DND-41 (cell line): ENCODE measurements at regions not wholly inside any gene's neighbourhood (a gene's known extent, or its start where the extent isn't known, plus 50 kb on each side); places are given as distances from the start of the nearest gene placed in this dataset.

Experiments
- ATAC-seq: fragments of 200-7000 bp; cut with Tn5 transposase; 3 replicates; pipeline ENCODE4 v1.9.1; 2021; ENCODE audit warnings: low read depth; ENCODE audit not compliant: insufficient read depth
- DNase-seq: peaks from one replicate; pipeline ENCODE4 v3.0.0-alpha.2; 2020
- H2AFZ ChIP-seq: 2 replicates; pipeline ENCODE4 v1.6.0; 2012; ENCODE audit warnings: low read depth, low read length
- H3K27ac ChIP-seq: 2 replicates; pipeline ENCODE4 v1.5.1; 2012; ENCODE audit warnings: low read length, inconsistent platforms
- H3K27me3 ChIP-seq: fragments of 200-600 bp; sonication (generic); 2 replicates; pipeline ENCODE4 v1.6.0; 2012; ENCODE audit warnings: low read length, mild to moderate bottlenecking, inconsistent platforms; ENCODE audit not compliant: insufficient read depth, poor library complexity
- H3K36me3 ChIP-seq: 2 replicates; pipeline ENCODE4 v1.5.1; 2012; ENCODE audit warnings: low read length, inconsistent platforms; ENCODE audit not compliant: insufficient read depth
- H3K4me1 ChIP-seq: 2 replicates; pipeline ENCODE4 v1.5.1; 2012; ENCODE audit warnings: mild to moderate bottlenecking, low read length; ENCODE audit not compliant: insufficient read depth
- H3K4me2 ChIP-seq: 2 replicates; pipeline ENCODE4 v1.6.0; 2012; ENCODE audit warnings: mild to moderate bottlenecking, moderate library complexity, low read length, inconsistent platforms; ENCODE audit not compliant: insufficient read depth
- H3K4me3 ChIP-seq, 2 experiments: fragments of 200-600 bp in 1 of 2; shearing (Covaris generic) in 1 of 2; 2 replicates each; pipeline ENCODE4 v1.5.1; 2012 to 2016; ENCODE audit warnings: inconsistent platforms in 2 of 2, low read length in 2 of 2, mild to moderate bottlenecking in 2 of 2, low read depth in 1 of 2, moderate library complexity in 1 of 2
- H3K79me2 ChIP-seq: 2 replicates; pipeline ENCODE4 v1.6.0; 2012; ENCODE audit warnings: low read length, inconsistent platforms; ENCODE audit not compliant: insufficient read depth
- H3K9ac ChIP-seq: 2 replicates; pipeline ENCODE4 v1.6.0; 2012; ENCODE audit warnings: low read depth, mild to moderate bottlenecking, inconsistent platforms, low read length, moderate library complexity
- H3K9me3 ChIP-seq: 2 replicates; pipeline ENCODE4 v1.5.1; 2012; ENCODE audit warnings: low read length, moderate library complexity, mild to moderate bottlenecking, inconsistent platforms; ENCODE audit not compliant: insufficient read depth, severe bottlenecking
- H4K20me1 ChIP-seq: 2 replicates; pipeline ENCODE4 v1.6.0; 2012; ENCODE audit warnings: low read length; ENCODE audit not compliant: insufficient read depth
- CTCF ChIP-seq: IDR thresholded peaks from 2 replicates; pipeline ENCODE4 v1.5.1; 2012; ENCODE audit warnings: borderline replicate concordance, low read length, moderate library complexity, mild to moderate bottlenecking; ENCODE audit not compliant: poor library complexity, severe bottlenecking; ENCODE audit errors: extremely low read depth
- EZH2 ChIP-seq: IDR thresholded peaks from 3 replicates; pipeline ENCODE4 v1.6.1; 2012; ENCODE audit warnings: borderline replicate concordance, low read depth, mild to moderate bottlenecking, moderate library complexity, low read length, inconsistent platforms; ENCODE audit not compliant: severe bottlenecking

- Histone ChIP-seq H3K27me3 (no peaks in the 10 kb centered on the region), H3K27ac (no peak overlapping the region), H3K9ac (no peak overlapping the region), H3K4me1 (no peaks in the 10 kb centered on the region), H3K4me3 (no peak overlapping the region), H3K4me2 (no peak overlapping the region), H3K9me3 (no peaks in the 10 kb centered on the region), H2AFZ (no peak overlapping the region), H4K20me1 (no peaks in the 10 kb centered on the region), H3K79me2 (no peaks in the 10 kb centered on the region), H3K36me3 (no peaks in the 10 kb centered on the region)
- no peak for ATAC-seq
- no peak for DNase-seq
- no peak for TF ChIP-seq CTCF
- TF ChIP-seq EZH2 = no peak
Measured at GRCh38 chr12:30026621-30027234, 243.0 kb upstream of the TMTC1 start.

- no peak for ATAC-seq
- no peak overlapping the region for H3K9ac ChIP-seq
- no peak overlapping the region for H3K4me3 ChIP-seq
- no peak overlapping the region for H3K27ac ChIP-seq
- H3K9me3 ChIP-seq = no peaks in the 10 kb centered on the region
- no peaks in the 10 kb centered on the region for H3K27me3 ChIP-seq
- H3K4me2 ChIP-seq = no peak overlapping the region
- H4K20me1 ChIP-seq = no peaks in the 10 kb centered on the region
- no peaks in the 10 kb centered on the region for H3K4me1 ChIP-seq
- H3K79me2 ChIP-seq = no peaks in the 10 kb centered on the region
- H3K36me3 ChIP-seq = no peaks in the 10 kb centered on the region
- no peak for TF ChIP-seq CTCF
- TF ChIP-seq EZH2 = no peak
- H2AFZ ChIP-seq = no peak overlapping the region
- no peak for DNase-seq
Measured at GRCh38 chr12:30025317-30025716, 241.6 kb upstream of the TMTC1 start.

GRCh38 chr12:30023186-30023585 lies 239.4 kb upstream of the TMTC1 start:
- TF ChIP-seq CTCF (no peak), EZH2 (no peak)
- DNase-seq = no peak

More at GRCh38 chr12:30023186-30023585, 239.4 kb upstream of the TMTC1 start:
- Histone ChIP-seq H3K79me2 (no peaks in the 10 kb centered on the region), H3K4me1 (no peaks in the 10 kb centered on the region), H3K9me3 (no peaks in the 10 kb centered on the region), H3K36me3 (no peaks in the 10 kb centered on the region), H3K9ac (no peak overlapping the region), H4K20me1 (no peaks in the 10 kb centered on the region), H3K27ac (no peak overlapping the region), H2AFZ (no peak overlapping the region), H3K27me3 (no peaks in the 10 kb centered on the region), H3K4me3 (no peak overlapping the region), H3K4me2 (no peak overlapping the region)
- no peak for ATAC-seq
